Stimulated activated CD8-positive, alpha-beta memory T cell treated with anti-CD3 and anti-CD28 coated beads, Interleukin-4, amount 100 ng/mL, for 4 hours (primary cell): ENCODE measurements at regions not wholly inside any gene's neighbourhood (a gene's known extent, or its start where the extent isn't known, plus 50 kb on each side); places are given as distances from the start of the nearest gene placed in this dataset.

Experiments used
- DNase-seq, 2 donors: peaks; one replicate each; pipeline ENCODE4 v3.0.0-alpha.2; 2020; ENCODE audit warnings: low read depth in 2 of 2, low spot score in 1 of 2

- no peak for DNase-seq
These were observed 697.2 kb downstream of the ETS1 start for GRCh38 chr11:127890030-127890615.

- DNase-seq: no peak
These were observed 699.0 kb downstream of the ETS1 start for GRCh38 chr11:127888386-127888785.

- DNase-seq: no peak
These were observed 712.2 kb downstream of the ETS1 start for GRCh38 chr11:127875131-127875530.

- DNase-seq: no peak
These were observed 713.9 kb downstream of the ETS1 start for GRCh38 chr11:127873478-127873877.

GRCh38 chr11:127866109-127866508 lies 721.2 kb downstream of the ETS1 start:
- DNase-seq: no peak

- DNase-seq: no peak
These were observed 722.5 kb downstream of the ETS1 start for GRCh38 chr11:127864861-127865260.

GRCh38 chr11:127862406-127862805 lies 725.0 kb downstream of the ETS1 start:
- no peak for DNase-seq

- DNase-seq: no peak
These were observed 727.4 kb downstream of the ETS1 start for GRCh38 chr11:127859941-127860354.

- DNase-seq: no peak
These were observed 742.5 kb downstream of the ETS1 start for GRCh38 chr11:127844876-127845275.

GRCh38 chr11:127843483-127844396 lies 743.6 kb downstream of the ETS1 start:
- DNase-seq: peak; percentile 0 to 22

- DNase-seq: no peak
These were observed 762.2 kb downstream of the ETS1 start for GRCh38 chr11:127825183-127825582.

GRCh38 chr11:127818625-127819024 lies 768.7 kb downstream of the ETS1 start:
- no peak for DNase-seq

- DNase-seq: no peak
These were observed 770.4 kb downstream of the ETS1 start for GRCh38 chr11:127816962-127817361.

- no peak for DNase-seq
These were observed 772.0 kb downstream of the ETS1 start for GRCh38 chr11:127815331-127815730.

GRCh38 chr11:127806501-127806900 lies 780.9 kb downstream of the ETS1 start:
- no peak for DNase-seq

GRCh38 chr11:127805771-127806170 lies 781.6 kb downstream of the ETS1 start:
- no peak for DNase-seq

- DNase-seq: no peak
These were observed 782.5 kb downstream of the ETS1 start for GRCh38 chr11:127804747-127805400.

- DNase-seq: no peak
These were observed 783.6 kb downstream of the ETS1 start for GRCh38 chr11:127803755-127804154.

GRCh38 chr11:127800989-127801688 lies 786.2 kb downstream of the ETS1 start:
- DNase-seq: no peak

GRCh38 chr11:127795326-127795725 lies 792.0 kb downstream of the ETS1 start:
- DNase-seq: no peak

GRCh38 chr11:127791844-127792243 lies 791.3 kb upstream of the KIRREL3 start:
- no peak for DNase-seq
